GM21360 (cell line): ENCODE measurements at regions not wholly inside any gene's neighbourhood (a gene's known extent, or its start where the extent isn't known, plus 50 kb on each side); places are given as distances from the start of the nearest gene placed in this dataset.
"Not testable (repeated sequence)": the region's sequence is repeated elsewhere in the genome, so short reads cannot be mapped to it uniquely, and the experiment has no call there.

Source experiments
- ATAC-seq: cut with Tn5 transposase; IDR thresholded peaks from one replicate; pipeline ENCODE4 v1.9.1; 2021; ENCODE audit warnings: mild to moderate bottlenecking, moderate library complexity; ENCODE audit not compliant: unreplicated experiment

- ATAC-seq = no peak
Measured at GRCh38 chr9:87781331-87781730, 55.4 kb downstream of the CTSL start.

- no peak for ATAC-seq
Measured at GRCh38 chr9:87783180-87783579, 57.3 kb downstream of the CTSL start.

GRCh38 chr9:87785315-87785970 lies 59.5 kb downstream of the CTSL start:
- ATAC-seq = not testable (repeated sequence)

- no peak for ATAC-seq
Measured at GRCh38 chr9:87786423-87786822, 60.5 kb downstream of the CTSL start.

- no peak for ATAC-seq
Measured at GRCh38 chr9:87786876-87787275, 61.0 kb downstream of the CTSL start.

GRCh38 chr9:87787735-87788134 lies 61.8 kb downstream of the CTSL start:
- ATAC-seq = no peak

GRCh38 chr9:87792831-87793288 lies 66.9 kb downstream of the CTSL start:
- peak; percentile 98 for ATAC-seq

GRCh38 chr9:87793292-87793691 lies 67.4 kb downstream of the CTSL start:
- ATAC-seq = no peak

GRCh38 chr9:87795178-87795577 lies 69.3 kb downstream of the CTSL start:
- no peak for ATAC-seq

GRCh38 chr9:87796196-87796595 lies 70.3 kb downstream of the CTSL start:
- no peak for ATAC-seq

GRCh38 chr9:87798261-87798833 lies 72.4 kb downstream of the CTSL start:
- ATAC-seq = no peak

GRCh38 chr9:87799503-87799902 lies 73.6 kb downstream of the CTSL start:
- ATAC-seq = no peak

GRCh38 chr9:87800456-87800855 lies 74.5 kb downstream of the CTSL start:
- ATAC-seq = no peak

GRCh38 chr9:87801013-87801412 lies 75.1 kb downstream of the CTSL start:
- no peak for ATAC-seq

- ATAC-seq = no peak
Measured at GRCh38 chr9:87803166-87803565, 77.2 kb downstream of the CTSL start.

- no peak for ATAC-seq
Measured at GRCh38 chr9:87803623-87804345, 77.9 kb downstream of the CTSL start.

GRCh38 chr9:87805259-87805658 lies 77.4 kb upstream of the SPATA31E1 start:
- no peak for ATAC-seq

- no peak for ATAC-seq
Measured at GRCh38 chr9:87810008-87810407, 72.7 kb upstream of the SPATA31E1 start.

- ATAC-seq = no peak
Measured at GRCh38 chr9:87810679-87811178, 71.9 kb upstream of the SPATA31E1 start.

- ATAC-seq = no peak
Measured at GRCh38 chr9:87812375-87813118, 70.1 kb upstream of the SPATA31E1 start.

GRCh38 chr9:87813119-87813463 lies 69.6 kb upstream of the SPATA31E1 start:
- ATAC-seq = no peak
